Fibroblast of lung (primary cell): ENCODE measurements at regions not wholly inside any gene's neighbourhood (a gene's known extent, or its start where the extent isn't known, plus 50 kb on each side); places are given as distances from the start of the nearest gene placed in this dataset.

Source experiments
- DNase-seq, 2 donors: peaks; one replicate each; pipeline versions ENCODE4 v3.0.0 to v3.0.0-alpha.2; 2010; ENCODE audit warnings: low read depth in 2 of 2
- H2AFZ ChIP-seq: 2 replicates; pipeline ENCODE4 v1.5.1; 2012; ENCODE audit warnings: low read length, control low read depth, inconsistent platforms
- H3K27ac ChIP-seq: 2 replicates; pipeline ENCODE4 v1.5.1; 2011; ENCODE audit warnings: low read length, control low read depth; ENCODE audit not compliant: insufficient read depth
- H3K27me3 ChIP-seq: 2 replicates; pipeline ENCODE4 v1.5.1; 2011; ENCODE audit warnings: mild to moderate bottlenecking, low read length; ENCODE audit not compliant: control insufficient read depth, insufficient read depth
- H3K36me3 ChIP-seq: 2 replicates; pipeline ENCODE4 v1.5.1; 2011; ENCODE audit warnings: low read length; ENCODE audit not compliant: control insufficient read depth, insufficient read depth
- H3K4me1 ChIP-seq: 2 replicates; pipeline ENCODE4 v1.5.1; 2011; ENCODE audit warnings: low read length; ENCODE audit not compliant: control insufficient read depth, insufficient read depth; ENCODE audit errors: extremely low read depth
- H3K4me2 ChIP-seq: 2 replicates; pipeline ENCODE4 v1.5.1; 2011; ENCODE audit warnings: low read length, control low read depth; ENCODE audit not compliant: insufficient read depth; ENCODE audit errors: extremely low read depth
- H3K4me3 ChIP-seq, 4 experiments: fragments of 200-600 bp in 1 of 4; sonication (generic) in 1 of 4; replicated peaks in 1 of 4; 2 replicates each; pipeline ENCODE4 v1.5.1; 2011 to 2016; ENCODE audit warnings: low read length in 4 of 4, low read depth in 3 of 4, mild to moderate bottlenecking in 3 of 4, control low read depth in 2 of 4, inconsistent platforms in 1 of 4, mixed read lengths in 1 of 4; ENCODE audit not compliant: insufficient read depth in 1 of 4; ENCODE audit errors: control extremely low read depth in 1 of 4
- H3K79me2 ChIP-seq: 2 replicates; pipeline ENCODE4 v1.5.1; 2012; ENCODE audit warnings: mild to moderate bottlenecking, low read length, inconsistent platforms; ENCODE audit not compliant: control insufficient read depth, insufficient read depth
- H3K9ac ChIP-seq: 2 replicates; pipeline ENCODE4 v1.5.1; 2011; ENCODE audit warnings: mild to moderate bottlenecking, low read length, control low read depth; ENCODE audit not compliant: insufficient read depth
- H3K9me3 ChIP-seq: 2 replicates; pipeline ENCODE4 v1.5.1; 2012; ENCODE audit warnings: low read depth, low read length; ENCODE audit not compliant: control insufficient read depth, insufficient read depth
- H4K20me1 ChIP-seq: 2 replicates; pipeline ENCODE4 v1.5.1; 2011; ENCODE audit warnings: low read length; ENCODE audit not compliant: control insufficient read depth, insufficient read depth; ENCODE audit errors: extremely low read depth
- CTCF ChIP-seq, 2 donors: IDR thresholded peaks in 1 of 2; conservative IDR thresholded peaks in 1 of 2; 1 replicate in 1 of 2; 2 replicates in 1 of 2; pipeline ENCODE4 v1.5.1; 2011 to 2012; ENCODE audit warnings: low read length in 2 of 2, control low read depth in 1 of 2, inconsistent platforms in 1 of 2, low read depth in 1 of 2, mild to moderate bottlenecking in 1 of 2
- EZH2 ChIP-seq: IDR thresholded peaks from 2 replicates; pipeline ENCODE4 v1.5.1; 2012; ENCODE audit warnings: low read length, control low read depth, mild to moderate bottlenecking; ENCODE audit errors: missing control alignments

- H3K79me2 ChIP-seq = no peaks in the 10 kb centered on the region
- no peak overlapping the region for H3K9ac ChIP-seq
- H3K4me3 ChIP-seq = no peak overlapping the region
- peaks cover 4% of the 10 kb centered on the region for H3K9me3 ChIP-seq
- H2AFZ ChIP-seq = no peak overlapping the region
- no peak overlapping the region for H3K4me2 ChIP-seq
- TF ChIP-seq CTCF (conservative IDR thresholded peaks at IDR 0.05 in 1 of 2, IDR thresholded peaks at IDR 0.05 in 1 of 2; ENCODE audit: low read depth in 1 of 2, low read length in 2 of 2) = no peak
- no peak for TF ChIP-seq EZH2
- no peaks in the 10 kb centered on the region for H4K20me1 ChIP-seq
- no peak overlapping the region for H3K27ac ChIP-seq
- H3K36me3 ChIP-seq = no peaks in the 10 kb centered on the region
- H3K4me1 ChIP-seq = no peaks in the 10 kb centered on the region
- no peak for DNase-seq
- H3K27me3 ChIP-seq = no peaks in the 10 kb centered on the region
Measured at GRCh38 chr22:49068861-49069500, 758.7 kb downstream of the BRD1 start.

DNA sequence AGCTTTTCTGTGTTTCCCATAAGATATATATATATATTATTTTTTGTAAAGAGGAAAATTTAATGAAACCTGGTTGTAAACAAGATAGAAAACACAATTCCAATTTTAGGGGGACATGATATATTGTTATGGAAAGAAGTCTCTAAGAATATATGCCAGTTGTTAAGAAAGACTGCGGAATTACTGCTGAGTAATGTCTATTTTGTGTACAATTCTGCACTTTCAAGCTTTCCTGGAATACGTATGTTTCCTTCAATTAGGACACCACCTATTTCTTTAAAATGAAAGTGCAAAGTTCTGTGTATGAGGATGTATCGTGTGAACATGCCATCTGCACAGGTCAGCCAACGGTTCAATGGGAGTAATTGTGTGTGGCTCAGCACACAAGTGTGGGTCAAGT lies 760.2 kb downstream of the BRD1 start:
- H3K36me3 ChIP-seq = no peaks in the 10 kb centered on the region
- no peaks in the 10 kb centered on the region for H3K27me3 ChIP-seq
- H3K27ac ChIP-seq = no peak overlapping the region
- H3K79me2 ChIP-seq = no peaks in the 10 kb centered on the region
- H3K4me1 ChIP-seq = no peaks in the 10 kb centered on the region
- no peak for DNase-seq
- H2AFZ ChIP-seq = no peak overlapping the region
- TF ChIP-seq EZH2 = no peak
- no peak for TF ChIP-seq CTCF (conservative IDR thresholded peaks at IDR 0.05 in 1 of 2, IDR thresholded peaks at IDR 0.05 in 1 of 2; ENCODE audit: low read depth in 1 of 2, low read length in 2 of 2)
- H3K4me2 ChIP-seq = no peak overlapping the region
- no peak overlapping the region for H3K4me3 ChIP-seq
- no peaks in the 10 kb centered on the region for H4K20me1 ChIP-seq
- H3K9me3 ChIP-seq = no peaks in the 10 kb centered on the region
- no peak overlapping the region for H3K9ac ChIP-seq

- DNase-seq = no peak
- no peaks in the 10 kb centered on the region for H3K79me2 ChIP-seq
- H3K36me3 ChIP-seq = no peaks in the 10 kb centered on the region
- no peak overlapping the region for H3K27ac ChIP-seq
- no peak for TF ChIP-seq EZH2
- TF ChIP-seq CTCF (conservative IDR thresholded peaks at IDR 0.05 in 1 of 2, IDR thresholded peaks at IDR 0.05 in 1 of 2; ENCODE audit: low read depth in 1 of 2, low read length in 2 of 2) = no peak
- no peaks in the 10 kb centered on the region for H3K27me3 ChIP-seq
- no peak overlapping the region for H3K9ac ChIP-seq
- H3K9me3 ChIP-seq = no peaks in the 10 kb centered on the region
- no peaks in the 10 kb centered on the region for H3K4me1 ChIP-seq
- no peaks in the 10 kb centered on the region for H4K20me1 ChIP-seq
- no peak overlapping the region for H2AFZ ChIP-seq
- H3K4me2 ChIP-seq = no peak overlapping the region
- H3K4me3 ChIP-seq = no peak overlapping the region
Measured at GRCh38 chr22:49066619-49067018, 761.1 kb downstream of the BRD1 start.
